ENCODE measurements at regions not wholly inside any gene's neighbourhood (a gene's known extent, or its start where the extent isn't known, plus 50 kb on each side); places are given as distances from the start of the nearest gene placed in this dataset.
A peak's percentile ranks its signal among the peaks of the same experiment; 100 is the strongest.

DNA sequence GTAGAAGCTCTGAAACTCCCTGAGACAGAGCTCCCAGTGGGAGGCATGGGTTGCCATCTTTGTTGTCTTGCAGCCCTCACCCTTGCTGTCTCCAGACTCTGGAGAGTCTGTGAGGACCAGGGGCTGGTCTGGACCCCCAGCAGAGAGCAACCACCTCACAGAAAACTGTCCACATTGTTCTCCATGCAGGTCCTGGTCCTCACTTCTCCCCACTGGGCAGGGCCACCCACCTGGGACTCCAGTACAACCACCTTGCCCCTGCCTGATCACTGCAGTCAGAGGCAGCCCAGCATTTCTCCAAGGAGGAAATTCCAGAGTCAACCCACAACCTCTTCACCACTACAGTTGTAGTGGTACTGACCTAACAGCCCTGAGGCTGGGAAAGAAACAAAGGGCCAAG, 285.6 kb upstream of the RPS23 start:
- Mint-ChIP-seq H3K27ac (ENCODE audit: unreplicated experiment) (no peak overlapping the region), H3K27me3 (ENCODE audit: low read depth) (peaks cover 2% of the 10 kb centered on the region), H3K36me3 (ENCODE audit: low read depth) (peaks cover 7% of the 10 kb centered on the region), H3K4me3 (ENCODE audit: unreplicated experiment) (no peak overlapping the region), H3K9me3 (ENCODE audit: low read depth) (peaks cover 26% of the 10 kb centered on the region), H3K4me1 (ENCODE audit: low read depth) (peaks cover 8% of the 10 kb centered on the region)
- peak; percentile 59 for DNase-seq (ENCODE audit: low spot score)
- no peak for TF ChIP-seq CTCF (IDR thresholded peaks at IDR 0.05)

DNA sequence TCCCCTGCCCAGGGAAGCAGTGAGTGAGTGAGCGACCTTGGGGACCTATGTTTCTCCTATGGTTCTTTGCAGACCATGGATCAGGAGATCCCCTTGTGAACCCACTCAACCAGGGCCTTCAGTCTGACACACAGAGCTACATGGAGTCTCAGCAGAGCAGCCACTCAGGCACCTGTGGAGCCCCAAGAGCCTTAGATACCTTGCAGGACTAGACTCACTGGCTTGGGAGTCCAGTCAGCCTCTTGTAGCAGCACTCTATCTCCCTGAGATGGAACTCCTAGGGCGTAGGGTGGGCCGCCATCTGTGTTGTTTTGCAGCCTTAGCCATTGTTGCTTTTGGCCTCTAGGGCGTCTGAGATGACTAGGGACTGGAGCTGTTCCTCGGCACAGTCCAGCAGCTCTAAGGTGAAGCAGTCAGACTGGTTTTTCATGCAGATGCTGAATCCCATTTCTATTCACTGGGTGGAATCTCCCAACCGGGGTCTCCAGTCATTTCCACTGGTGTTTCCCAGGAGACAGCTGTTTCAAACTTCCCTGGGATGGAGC, 284.6 kb upstream of the RPS23 start:
- peaks cover 34% of the 10 kb centered on the region for H3K9me3 Mint-ChIP-seq (ENCODE audit: low read depth)
- no peak overlapping the region for H3K27ac Mint-ChIP-seq (ENCODE audit: unreplicated experiment)
- H3K36me3 Mint-ChIP-seq (ENCODE audit: low read depth): peaks cover 11% of the 10 kb centered on the region
- no peak for TF ChIP-seq CTCF (IDR thresholded peaks at IDR 0.05)
- H3K4me3 Mint-ChIP-seq (ENCODE audit: unreplicated experiment): no peak overlapping the region
- H3K4me1 Mint-ChIP-seq (ENCODE audit: low read depth): peaks cover 8% of the 10 kb centered on the region
- no peak for DNase-seq (ENCODE audit: low spot score)
- peaks cover 2% of the 10 kb centered on the region for H3K27me3 Mint-ChIP-seq (ENCODE audit: low read depth)

- Mint-ChIP-seq H3K9me3 (ENCODE audit: low read depth) (peaks cover 30% of the 10 kb centered on the region), H3K27me3 (ENCODE audit: low read depth) (peaks cover 2% of the 10 kb centered on the region), H3K4me3 (ENCODE audit: unreplicated experiment) (no peak overlapping the region), H3K36me3 (ENCODE audit: low read depth) (peaks cover 11% of the 10 kb centered on the region), H3K27ac (ENCODE audit: unreplicated experiment) (no peak overlapping the region), H3K4me1 (ENCODE audit: low read depth) (peaks cover 8% of the 10 kb centered on the region)
- no peak for DNase-seq (ENCODE audit: low spot score)
- TF ChIP-seq CTCF (IDR thresholded peaks at IDR 0.05): no peak
These were observed 283.6 kb upstream of the RPS23 start for GRCh38 chr5:82561797-82562196.

- DNase-seq (ENCODE audit: low spot score): no peak
- no peak overlapping the region for H3K27ac Mint-ChIP-seq (ENCODE audit: unreplicated experiment)
- no peak overlapping the region for H3K4me3 Mint-ChIP-seq (ENCODE audit: unreplicated experiment)
- H3K4me1 Mint-ChIP-seq (ENCODE audit: low read depth): peaks cover 8% of the 10 kb centered on the region
- H3K27me3 Mint-ChIP-seq (ENCODE audit: low read depth): no peaks in the 10 kb centered on the region
- peaks cover 8% of the 10 kb centered on the region for H3K36me3 Mint-ChIP-seq (ENCODE audit: low read depth)
- TF ChIP-seq CTCF (IDR thresholded peaks at IDR 0.05): no peak
- H3K9me3 Mint-ChIP-seq (ENCODE audit: low read depth): peaks cover 22% of the 10 kb centered on the region
These were observed 282.8 kb upstream of the RPS23 start for GRCh38 chr5:82560969-82561368.

DNA sequence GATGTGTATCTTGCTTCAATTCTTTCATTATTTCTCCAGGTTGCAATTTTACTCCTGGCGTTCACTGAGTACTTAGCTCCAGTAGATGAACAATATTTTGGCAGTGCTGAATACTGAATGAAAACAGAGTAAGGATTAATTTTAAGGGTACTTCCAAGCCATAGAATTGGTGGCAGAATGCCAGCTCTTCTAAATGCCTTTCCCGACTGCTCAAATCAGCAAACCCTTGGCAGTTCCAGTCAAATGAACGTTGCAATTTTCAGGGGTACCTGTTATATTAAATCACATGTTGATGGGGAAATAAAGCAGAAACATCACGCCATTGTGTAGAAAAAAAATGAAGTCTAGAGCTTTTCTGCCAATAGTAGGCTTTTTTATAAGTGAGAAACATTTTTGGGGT, 282.4 kb upstream of the RPS23 start:
- peaks cover 8% of the 10 kb centered on the region for H3K4me1 Mint-ChIP-seq (ENCODE audit: low read depth)
- no peak for TF ChIP-seq CTCF (IDR thresholded peaks at IDR 0.05)
- H3K27ac Mint-ChIP-seq (ENCODE audit: unreplicated experiment): no peak overlapping the region
- peaks cover 20% of the 10 kb centered on the region for H3K9me3 Mint-ChIP-seq (ENCODE audit: low read depth)
- H3K36me3 Mint-ChIP-seq (ENCODE audit: low read depth): peaks cover 8% of the 10 kb centered on the region
- DNase-seq (ENCODE audit: low spot score): no peak
- no peaks in the 10 kb centered on the region for H3K27me3 Mint-ChIP-seq (ENCODE audit: low read depth)
- no peak overlapping the region for H3K4me3 Mint-ChIP-seq (ENCODE audit: unreplicated experiment)

Measured in chondrocyte (in vitro differentiated cells).